Gastrocnemius medialis (tissue), 4 donors: ENCODE measurements at regions not wholly inside any gene's neighbourhood (a gene's known extent, or its start where the extent isn't known, plus 50 kb on each side); places are given as distances from the start of the nearest gene placed in this dataset.

ENCODE experiments used
- ATAC-seq, 2 donors: fragments of 150-250 bp; one replicate each; pipeline ENCODE4 v1.9.1; 2016
- DNase-seq, 2 donors: peaks; one replicate each; pipeline ENCODE4 v3.0.0-alpha.2; 2019
- H3K27ac ChIP-seq, 4 donors: fragments of 200-600 bp; sonication (generic); 1 replicate in 1 of 4; 2 replicates in 3 of 4; pipeline ENCODE4 v1.5.1; 2016 to 2018; ENCODE audit warnings: mild to moderate bottlenecking in 2 of 4, moderate library complexity in 1 of 4
- H3K27me3 ChIP-seq, 3 donors: fragments of 200-600 bp; sonication (generic) in 2 of 3; 1 replicate in 1 of 3; 2 replicates in 2 of 3; pipeline versions ENCODE4 v1.5.1 to v1.6.0; 2016 to 2019; ENCODE audit warnings: mild to moderate bottlenecking in 1 of 3, moderate library complexity in 1 of 3
- H3K36me3 ChIP-seq, 2 donors: fragments of 200-600 bp; sonication (generic) in 1 of 2; one replicate each; pipeline ENCODE4 v1.5.1; 2017 to 2018
- H3K4me1 ChIP-seq, 2 donors: fragments of 200-600 bp; sonication (generic) in 1 of 2; one replicate each; pipeline ENCODE4 v1.5.1; 2016 to 2017; ENCODE audit warnings: mild to moderate bottlenecking in 2 of 2
- H3K4me3 ChIP-seq, 4 donors: fragments of 200-600 bp; sonication (generic) in 3 of 4; 1 replicate in 1 of 4; 2 replicates in 3 of 4; pipeline ENCODE4 v1.5.1; 2016 to 2019; ENCODE audit warnings: mild to moderate bottlenecking in 2 of 4
- H3K9me3 ChIP-seq, 3 donors: fragments of 200-600 bp; sonication (generic) in 2 of 3; 1 replicate in 1 of 3; 2 replicates in 2 of 3; pipeline ENCODE4 v1.5.1; 2016 to 2019
- POLR2A ChIP-seq, 2 donors: fragments of 450-650 bp; IDR thresholded peaks; one replicate each; pipeline ENCODE4 v1.6.1; 2017; ENCODE audit warnings: antibody characterized with exemption in 2 of 2, mild to moderate bottlenecking in 2 of 2, moderate library complexity in 2 of 2
- in situ Hi-C, 4 donors: fragments of 200-750 bp; cut with MboI; loops; one replicate each; pipeline versions ENCODE4 v1.15.0 to v1.8.0; 2017; ENCODE audit warnings: low sequenced_read_pairs in 4 of 4
- intact Hi-C: fragments of 100-400 bp; cut with DNase I; formaldehyde crosslinking; loops from one replicate; pipeline ENCODE4 v1.15.1; 2023; ENCODE audit warnings: low total_unique reads
- TF ChIP-seq, protein P1 (sequence below), 5 experiments: fragments of 450-650 bp in 3 of 5; fragments of 200-600 bp in 2 of 5; sonication (generic) in 2 of 5; IDR thresholded peaks in 4 of 5; conservative IDR thresholded peaks in 1 of 5; 1 replicate in 4 of 5; 2 replicates in 1 of 5; pipeline ENCODE4 v1.5.1; 2016 to 2019; ENCODE audit warnings: antibody characterized with exemption in 5 of 5, mild to moderate bottlenecking in 3 of 5, moderate library complexity in 3 of 5

DNA sequence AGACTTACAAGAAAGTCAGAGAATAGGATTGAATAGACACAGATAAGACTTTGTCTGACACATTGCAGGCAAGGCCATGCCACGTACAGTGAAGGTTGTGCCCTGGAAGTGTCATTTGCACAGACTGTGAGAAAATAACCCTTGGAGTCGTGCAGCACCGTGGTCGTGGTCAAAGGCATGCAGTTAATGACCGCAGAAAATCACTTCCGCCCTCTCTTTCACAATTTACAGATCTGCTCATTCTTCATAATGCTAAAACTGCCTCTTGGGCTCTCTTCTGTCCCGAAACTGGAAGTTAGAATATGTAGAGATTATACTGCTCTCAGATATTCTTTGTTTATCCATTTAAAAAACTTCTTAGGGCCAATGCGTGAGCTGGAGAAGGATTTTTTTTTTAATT, 73.2 kb upstream of the CTXND1 start:
- ATAC-seq: no peak
- in situ Hi-C loops (no loop called here), intact Hi-C loops (no loop called here)
- no peak overlapping the region for H3K27ac ChIP-seq
- DNase-seq: no peak
- H3K4me1 ChIP-seq: no peaks in the 10 kb centered on the region
- no peaks in the 10 kb centered on the region for H3K27me3 ChIP-seq
- H3K9me3 ChIP-seq: no peaks in the 10 kb centered on the region
- no peaks in the 10 kb centered on the region for H3K36me3 ChIP-seq
- TF ChIP-seq, protein P1, sequence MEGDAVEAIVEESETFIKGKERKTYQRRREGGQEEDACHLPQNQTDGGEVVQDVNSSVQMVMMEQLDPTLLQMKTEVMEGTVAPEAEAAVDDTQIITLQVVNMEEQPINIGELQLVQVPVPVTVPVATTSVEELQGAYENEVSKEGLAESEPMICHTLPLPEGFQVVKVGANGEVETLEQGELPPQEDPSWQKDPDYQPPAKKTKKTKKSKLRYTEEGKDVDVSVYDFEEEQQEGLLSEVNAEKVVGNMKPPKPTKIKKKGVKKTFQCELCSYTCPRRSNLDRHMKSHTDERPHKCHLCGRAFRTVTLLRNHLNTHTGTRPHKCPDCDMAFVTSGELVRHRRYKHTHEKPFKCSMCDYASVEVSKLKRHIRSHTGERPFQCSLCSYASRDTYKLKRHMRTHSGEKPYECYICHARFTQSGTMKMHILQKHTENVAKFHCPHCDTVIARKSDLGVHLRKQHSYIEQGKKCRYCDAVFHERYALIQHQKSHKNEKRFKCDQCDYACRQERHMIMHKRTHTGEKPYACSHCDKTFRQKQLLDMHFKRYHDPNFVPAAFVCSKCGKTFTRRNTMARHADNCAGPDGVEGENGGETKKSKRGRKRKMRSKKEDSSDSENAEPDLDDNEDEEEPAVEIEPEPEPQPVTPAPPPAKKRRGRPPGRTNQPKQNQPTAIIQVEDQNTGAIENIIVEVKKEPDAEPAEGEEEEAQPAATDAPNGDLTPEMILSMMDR (IDR thresholded peaks at IDR 0.05 in 4 of 5, conservative IDR thresholded peaks at IDR 0.05 in 1 of 5): no peak
- no peak for TF ChIP-seq POLR2A (IDR thresholded peaks at IDR 0.05)
- no peak overlapping the region for H3K4me3 ChIP-seq

DNA sequence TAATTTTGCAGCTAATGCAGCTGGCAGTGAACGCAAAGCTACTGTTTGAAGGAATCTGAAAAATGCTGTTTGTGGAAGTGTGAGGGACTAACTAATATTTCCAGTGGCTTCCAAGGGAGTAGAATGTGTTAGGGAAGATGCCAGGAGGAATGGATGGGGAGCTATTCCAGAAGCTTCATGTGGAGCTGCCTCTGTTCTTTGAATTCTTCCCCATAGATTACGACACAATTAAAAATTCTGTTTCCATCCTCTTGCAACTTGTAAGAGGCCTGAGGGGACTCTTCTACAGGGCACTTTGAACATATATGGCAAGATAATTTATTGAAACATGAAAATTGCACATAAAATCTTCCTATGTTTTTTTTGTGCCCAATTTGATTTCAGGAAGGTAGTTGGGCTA, 74.3 kb upstream of the CTXND1 start:
- DNase-seq: no peak
- Histone ChIP-seq H3K4me3 (no peak overlapping the region), H3K27ac (no peak overlapping the region), H3K27me3 (no peaks in the 10 kb centered on the region), H3K9me3 (no peaks in the 10 kb centered on the region), H3K4me1 (no peaks in the 10 kb centered on the region), H3K36me3 (no peaks in the 10 kb centered on the region)
- intact Hi-C loops (no loop called here), in situ Hi-C loops (no loop called here)
- ATAC-seq: no peak
- TF ChIP-seq, protein P1 (IDR thresholded peaks at IDR 0.05 in 4 of 5, conservative IDR thresholded peaks at IDR 0.05 in 1 of 5): no peak
- no peak for TF ChIP-seq POLR2A (IDR thresholded peaks at IDR 0.05)

DNA sequence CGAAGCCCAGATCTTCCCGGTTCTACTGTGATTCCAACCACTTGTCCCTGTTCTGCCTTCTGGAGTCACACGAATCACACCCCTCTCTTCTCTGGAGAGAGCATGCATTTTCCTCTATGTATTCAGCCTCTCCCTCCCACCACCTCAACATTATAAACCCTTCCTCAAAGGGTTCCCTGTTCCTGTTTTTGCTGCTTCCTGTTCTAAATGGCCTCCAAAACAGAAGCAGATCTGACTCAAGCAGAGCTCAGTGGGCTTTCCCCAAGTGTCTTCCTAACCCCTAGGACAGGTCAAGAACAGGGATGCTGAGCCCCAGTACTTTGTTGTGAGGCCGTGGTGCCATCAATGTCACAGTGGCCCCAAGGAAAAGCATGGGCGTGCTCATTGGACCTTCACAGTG, 75.7 kb upstream of the ARNT2 start:
- H3K36me3 ChIP-seq: no peaks in the 10 kb centered on the region
- no peak overlapping the region for H3K27ac ChIP-seq
- no peaks in the 10 kb centered on the region for H3K27me3 ChIP-seq
- TF ChIP-seq, protein P1 (IDR thresholded peaks at IDR 0.05 in 4 of 5, conservative IDR thresholded peaks at IDR 0.05 in 1 of 5): no peak
- no peak for TF ChIP-seq POLR2A (IDR thresholded peaks at IDR 0.05)
- no peak for DNase-seq
- no peak for ATAC-seq
- no peaks in the 10 kb centered on the region for H3K4me1 ChIP-seq
- intact Hi-C loops (no loop called here), in situ Hi-C loops (no loop called here)
- H3K4me3 ChIP-seq: no peak overlapping the region
- H3K9me3 ChIP-seq: no peaks in the 10 kb centered on the region

DNA sequence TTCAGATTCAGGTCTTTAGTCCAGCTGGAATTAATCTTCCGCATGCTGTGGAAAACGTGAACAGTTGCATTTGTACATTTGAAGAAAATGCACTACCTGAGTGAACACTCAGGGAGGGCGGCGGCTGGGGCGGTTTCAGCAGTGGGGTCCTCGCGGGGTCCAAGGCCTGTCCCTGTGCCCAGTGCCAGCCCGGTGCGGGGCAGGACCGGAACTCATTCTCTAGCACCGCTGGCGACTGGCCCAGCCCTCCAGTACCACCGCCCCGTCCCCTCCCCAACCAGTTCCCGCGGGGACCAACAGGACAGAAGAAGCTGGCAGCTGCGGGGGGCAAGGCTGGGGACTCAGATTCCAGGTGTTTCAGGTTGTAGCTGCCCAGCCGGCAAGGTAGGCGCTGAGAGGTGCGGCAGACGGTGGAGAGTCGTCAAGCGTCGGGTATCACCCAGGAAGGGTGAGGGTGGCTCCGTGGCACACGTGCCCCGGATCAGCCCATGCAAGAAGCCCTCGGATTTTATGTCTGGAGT, 72.2 kb upstream of the ARNT2 start:
- Histone ChIP-seq H3K27me3 (peaks cover 0 to 4% (median 0%) of the 10 kb centered on the region in 3 donors), H3K4me3 (no peak overlapping the region), H3K9me3 (no peaks in the 10 kb centered on the region), H3K36me3 (no peaks in the 10 kb centered on the region), H3K4me1 (no peaks in the 10 kb centered on the region), H3K27ac (no peak overlapping the region)
- intact Hi-C loops (no loop called here), in situ Hi-C loops (no loop called here)
- no peak for TF ChIP-seq POLR2A (IDR thresholded peaks at IDR 0.05)
- TF ChIP-seq, protein P1 (IDR thresholded peaks at IDR 0.05 in 4 of 5, conservative IDR thresholded peaks at IDR 0.05 in 1 of 5): no peak
- ATAC-seq: no peak
- DNase-seq: no peak

DNA sequence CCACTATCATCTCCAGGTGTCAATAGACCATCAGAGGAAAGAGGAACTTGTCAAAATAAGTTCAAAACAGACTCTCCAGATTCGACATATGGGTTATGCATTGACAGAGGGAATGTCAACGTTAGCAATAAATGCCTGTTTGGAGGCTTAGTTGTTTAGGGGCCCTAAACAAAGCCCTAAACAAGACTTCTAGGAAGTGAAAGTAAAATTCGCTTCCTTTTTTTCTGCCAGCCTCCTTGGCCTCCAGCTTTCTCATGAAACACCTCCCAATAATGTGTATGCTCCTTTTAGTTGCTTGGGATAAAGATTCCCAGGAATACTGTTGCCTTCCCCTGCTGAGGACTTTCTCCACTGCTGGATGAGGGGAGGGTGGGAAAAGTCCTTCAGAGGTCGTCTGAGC, 70.9 kb upstream of the ARNT2 start:
- ATAC-seq (no peak), DNase-seq (no peak)
- no peak overlapping the region for H3K4me3 ChIP-seq
- in situ Hi-C loops: no loop called here
- peaks cover 0 to 4% (median 0%) of the 10 kb centered on the region in 3 donors for H3K27me3 ChIP-seq
- no peak overlapping the region for H3K27ac ChIP-seq
- H3K4me1 ChIP-seq: no peaks in the 10 kb centered on the region
- TF ChIP-seq, protein P1 (IDR thresholded peaks at IDR 0.05 in 4 of 5, conservative IDR thresholded peaks at IDR 0.05 in 1 of 5): no peak
- TF ChIP-seq POLR2A (IDR thresholded peaks at IDR 0.05): no peak
- H3K9me3 ChIP-seq: no peaks in the 10 kb centered on the region
- H3K36me3 ChIP-seq: no peaks in the 10 kb centered on the region
- intact Hi-C loops: no loop called here
